HG02973 (cell line): ENCODE measurements at regions not wholly inside any gene's neighbourhood (a gene's known extent, or its start where the extent isn't known, plus 50 kb on each side); places are given as distances from the start of the nearest gene placed in this dataset.

Experiments
- ATAC-seq: cut with Tn5 transposase; IDR thresholded peaks from one replicate; pipeline ENCODE4 v1.9.1; 2021; ENCODE audit warnings: moderate library complexity; ENCODE audit not compliant: unreplicated experiment

GRCh38 chr10:108462005-108462404, 1297.5 kb upstream of the SORCS1 start:
- ATAC-seq = no peak

DNA sequence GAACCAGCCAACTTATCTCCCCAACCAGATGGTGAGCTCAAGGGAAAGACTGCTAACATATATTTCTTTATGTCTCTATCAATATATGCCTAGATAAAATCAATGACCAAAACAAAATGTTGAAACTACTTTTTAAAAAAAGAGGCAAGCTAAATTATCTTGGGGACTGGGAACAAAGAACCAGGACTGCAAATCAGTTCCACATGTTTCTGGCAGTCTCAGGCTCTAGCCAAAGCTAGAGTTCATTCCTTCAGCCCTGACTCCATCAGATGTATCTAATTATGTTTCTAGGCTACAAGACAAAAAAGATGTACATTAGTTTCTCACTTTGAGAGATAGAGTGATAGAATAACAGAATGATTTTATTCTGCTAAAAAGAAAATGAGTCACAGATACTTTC, 1290.3 kb upstream of the SORCS1 start:
- no peak for ATAC-seq

- no peak for ATAC-seq
Observed at GRCh38 chr10:108454224-108454623, 1289.7 kb upstream of the SORCS1 start.

GRCh38 chr10:108453166-108453565, 1288.7 kb upstream of the SORCS1 start:
- ATAC-seq = no peak

GRCh38 chr10:108452533-108452932, 1288.0 kb upstream of the SORCS1 start:
- no peak for ATAC-seq

DNA sequence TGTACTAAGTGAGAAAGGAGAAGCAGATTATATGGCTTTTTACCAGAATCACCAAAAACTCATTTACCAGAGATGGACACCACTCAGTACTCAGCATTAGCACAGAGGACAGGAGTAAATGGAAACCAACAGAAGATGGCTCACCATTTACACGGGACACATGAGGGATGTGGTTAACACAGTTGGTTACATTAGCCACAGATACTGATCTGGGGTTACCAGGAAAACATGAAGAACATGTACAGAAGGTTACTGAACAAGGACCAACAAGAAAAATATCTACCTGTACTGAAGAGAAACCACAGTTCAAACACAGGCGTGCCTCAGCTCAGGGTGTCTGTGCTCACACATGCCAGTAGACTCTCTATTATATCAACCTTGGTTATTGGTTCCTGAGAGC, 1285.8 kb upstream of the SORCS1 start:
- no peak for ATAC-seq

GRCh38 chr10:108445746-108446145, 1281.2 kb upstream of the SORCS1 start:
- no peak for ATAC-seq

DNA sequence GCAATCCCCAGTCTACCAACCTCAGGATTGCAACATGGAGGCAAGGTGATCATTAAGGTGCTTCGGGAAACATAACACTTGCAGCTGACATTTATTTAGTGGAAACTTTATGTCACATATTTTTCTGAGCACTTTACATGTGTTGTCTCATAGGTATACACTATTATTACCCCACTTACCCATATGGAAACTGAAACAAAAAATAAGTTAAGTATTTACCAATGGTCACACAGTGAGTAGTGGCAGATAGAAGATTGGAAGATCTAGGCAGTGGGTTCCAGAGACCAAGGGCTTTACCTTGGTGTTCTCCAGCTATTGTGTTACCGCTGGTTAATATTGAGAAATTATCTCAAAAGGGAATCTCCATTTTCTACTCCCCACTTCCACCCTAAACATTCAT, 1279.1 kb upstream of the SORCS1 start:
- peak; percentile 89 for ATAC-seq

DNA sequence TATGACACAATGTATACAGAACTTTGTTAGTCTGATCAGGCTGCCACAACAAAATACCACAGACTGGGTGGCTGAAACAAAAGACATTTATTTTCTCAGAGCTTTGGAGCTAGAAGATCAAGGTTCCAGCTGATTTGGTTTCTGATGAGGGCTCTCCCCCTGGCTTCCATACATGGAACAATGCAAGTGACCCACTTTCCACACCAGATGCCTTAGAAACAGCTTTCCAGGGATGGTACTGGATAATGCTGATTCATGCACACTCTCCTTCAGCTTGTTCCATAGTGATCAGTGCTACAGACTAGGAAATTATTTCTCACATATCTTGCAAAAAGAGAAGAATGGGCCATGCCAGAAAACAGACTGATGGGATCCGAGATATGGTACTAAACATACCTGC, 1274.9 kb upstream of the SORCS1 start:
- ATAC-seq = no peak

DNA sequence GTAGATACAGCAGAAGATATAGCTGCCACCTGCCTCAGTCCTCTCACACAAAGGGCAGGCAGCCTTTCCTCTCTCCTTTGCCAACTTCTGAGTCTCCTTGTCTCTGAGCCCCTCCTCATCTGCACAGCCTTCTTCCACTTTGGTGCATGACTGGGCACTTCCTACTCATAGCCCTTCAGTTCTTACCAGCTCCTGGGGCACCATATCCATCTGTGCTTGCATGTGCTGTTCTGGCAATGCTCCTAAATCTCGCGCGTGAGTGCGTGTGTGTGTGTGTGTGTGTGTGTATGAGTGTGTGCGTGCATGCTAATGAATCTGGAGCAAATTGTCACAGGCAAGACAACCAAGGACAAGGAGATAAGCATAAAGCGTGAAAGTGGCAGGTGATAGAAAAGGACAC, 1271.6 kb upstream of the SORCS1 start:
- no peak for ATAC-seq

DNA sequence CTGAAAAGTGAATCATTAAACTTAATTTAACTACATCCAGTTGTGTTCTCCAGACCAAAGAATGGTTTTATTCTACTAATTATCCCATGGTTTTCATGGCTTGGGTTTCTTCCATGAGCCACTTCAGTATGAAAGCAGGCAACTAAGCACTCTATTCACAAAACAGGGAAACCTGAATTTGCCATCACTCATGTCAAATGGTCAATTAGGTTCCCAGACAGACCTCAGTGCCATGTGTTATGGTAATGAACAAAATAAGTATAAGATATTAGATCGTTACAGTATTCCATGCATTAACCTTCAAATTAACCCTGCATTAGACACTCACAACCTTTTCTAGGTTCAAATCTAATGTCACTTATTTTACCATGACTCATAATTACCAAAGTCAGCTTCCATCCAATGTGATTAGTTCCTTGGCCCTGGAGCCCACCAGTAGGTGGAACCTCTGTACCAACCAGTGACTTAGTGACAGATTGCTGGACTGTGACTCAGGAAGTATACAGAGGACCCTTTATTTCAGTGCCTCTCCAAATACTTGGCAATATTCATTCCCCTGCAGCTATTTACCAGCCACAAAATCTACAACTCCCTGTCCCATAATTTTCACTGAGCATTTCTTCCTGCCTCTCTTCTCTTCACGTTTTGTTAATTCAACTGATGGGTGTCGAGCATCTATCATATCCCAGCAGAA, 1270.2 kb upstream of the SORCS1 start:
- no peak for ATAC-seq

- ATAC-seq = no peak
Observed at GRCh38 chr10:108427146-108427545, 1262.6 kb upstream of the SORCS1 start.

DNA sequence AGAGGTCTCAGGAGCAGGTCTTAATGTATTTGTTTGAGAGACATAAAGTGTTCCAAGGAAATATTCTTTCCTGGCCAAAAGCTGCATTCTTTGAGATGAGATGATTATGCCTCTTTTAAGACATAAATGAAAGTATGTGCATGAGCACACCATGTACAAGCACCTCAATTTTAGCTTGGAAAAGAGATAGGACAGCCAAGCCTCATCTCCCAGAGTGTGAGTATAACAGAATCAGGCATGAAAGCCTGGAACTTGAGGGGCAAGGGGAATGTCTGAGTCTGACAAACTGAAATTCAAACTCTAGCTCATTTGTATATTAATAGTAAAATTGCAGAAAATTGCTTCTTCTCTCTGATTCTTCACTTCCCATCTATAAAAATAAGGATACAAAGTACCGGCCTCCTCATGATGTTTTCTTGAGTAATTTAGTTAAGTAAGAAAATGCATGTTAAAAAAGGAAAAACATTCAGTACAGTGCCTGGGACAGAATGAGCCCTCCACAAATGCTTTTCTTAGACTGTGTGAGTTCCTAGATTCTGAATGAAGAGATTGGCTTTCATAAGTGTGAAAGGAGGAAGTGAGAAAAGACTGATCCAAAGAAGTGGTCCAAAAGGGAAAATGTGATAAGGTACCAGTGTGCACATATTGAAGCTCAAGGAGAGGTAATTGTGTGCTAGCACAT, 1260.9 kb upstream of the SORCS1 start:
- no peak for ATAC-seq

GRCh38 chr10:108424656-108425055, 1260.2 kb upstream of the SORCS1 start:
- ATAC-seq = no peak

GRCh38 chr10:108422286-108422685, 1257.8 kb upstream of the SORCS1 start:
- no peak for ATAC-seq

- ATAC-seq = no peak
Observed at GRCh38 chr10:108421266-108421665, 1256.8 kb upstream of the SORCS1 start.

DNA sequence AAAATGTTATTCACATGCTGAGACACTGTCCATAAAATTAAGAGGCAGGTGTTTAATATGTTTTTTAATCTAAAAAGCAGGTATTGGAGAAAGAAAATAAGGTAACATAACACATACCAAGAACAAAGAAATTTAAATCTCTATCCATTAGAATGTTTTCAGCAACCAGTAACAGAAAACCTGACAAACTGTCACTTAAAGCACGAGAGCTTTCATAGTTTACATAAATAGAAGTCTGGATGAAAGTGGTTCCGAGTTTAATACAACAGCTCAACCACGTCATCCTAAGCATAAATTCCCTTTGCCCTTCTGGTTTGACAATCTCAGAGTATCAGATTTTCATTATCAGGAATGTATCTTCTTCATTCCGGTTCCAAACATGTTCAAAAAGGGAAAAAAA, 1249.4 kb upstream of the SORCS1 start:
- no peak for ATAC-seq

DNA sequence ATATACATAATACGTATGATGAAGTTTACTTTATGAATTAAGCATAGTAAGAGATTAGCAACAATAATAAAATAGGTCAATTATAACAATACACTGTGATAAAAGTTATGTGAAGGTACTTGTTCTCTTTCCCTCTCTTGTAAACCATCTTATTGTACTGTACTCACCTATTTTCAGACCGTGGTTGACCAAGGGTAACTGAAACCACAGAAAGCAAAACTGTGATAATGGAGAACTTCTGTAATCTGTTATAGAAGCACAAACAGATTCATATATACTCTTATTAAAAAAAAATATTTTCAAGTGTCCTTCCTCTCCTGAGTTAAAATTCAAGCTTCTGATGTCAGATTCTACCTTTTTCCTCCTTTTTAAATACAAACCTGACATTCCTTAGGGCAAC, 1247.8 kb upstream of the SORCS1 start:
- no peak for ATAC-seq

DNA sequence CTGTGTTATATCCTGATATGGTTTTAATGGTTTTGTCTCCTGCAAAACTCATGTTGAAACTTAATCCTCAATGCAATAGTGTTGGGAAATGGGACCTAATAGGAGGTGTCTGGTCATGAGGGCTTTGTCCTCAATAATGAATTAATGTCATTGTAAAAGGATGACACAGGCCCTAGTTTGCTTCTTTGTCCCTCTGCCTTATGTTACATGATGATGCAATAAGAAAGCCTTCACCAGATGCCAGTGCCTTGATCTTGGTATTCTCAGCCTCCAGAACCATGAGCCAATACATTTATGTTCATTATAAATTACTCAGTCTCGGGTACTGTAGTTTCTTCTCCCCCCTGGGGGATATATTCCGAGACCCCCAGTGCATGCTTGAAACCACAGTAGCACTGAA, 1247.4 kb upstream of the SORCS1 start:
- ATAC-seq = no peak

DNA sequence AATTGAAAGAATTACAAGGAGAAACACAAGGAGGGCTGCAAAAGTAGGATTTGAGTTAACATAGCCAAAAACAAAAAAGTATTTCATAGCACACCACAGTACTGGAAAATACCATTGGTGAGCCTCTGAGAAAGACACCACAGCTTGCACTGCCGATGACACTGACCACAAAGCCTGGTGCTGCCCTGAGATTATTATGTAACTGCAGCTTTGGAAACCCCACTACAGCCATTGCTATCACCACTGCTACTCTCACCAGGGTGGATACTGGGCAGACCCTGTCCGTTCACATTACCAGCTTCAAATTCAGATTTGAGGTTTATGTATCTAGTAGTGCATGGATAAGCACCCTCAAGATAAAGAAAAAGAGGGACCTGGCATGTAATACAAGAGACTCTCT, 1246.7 kb upstream of the SORCS1 start:
- ATAC-seq = no peak

DNA sequence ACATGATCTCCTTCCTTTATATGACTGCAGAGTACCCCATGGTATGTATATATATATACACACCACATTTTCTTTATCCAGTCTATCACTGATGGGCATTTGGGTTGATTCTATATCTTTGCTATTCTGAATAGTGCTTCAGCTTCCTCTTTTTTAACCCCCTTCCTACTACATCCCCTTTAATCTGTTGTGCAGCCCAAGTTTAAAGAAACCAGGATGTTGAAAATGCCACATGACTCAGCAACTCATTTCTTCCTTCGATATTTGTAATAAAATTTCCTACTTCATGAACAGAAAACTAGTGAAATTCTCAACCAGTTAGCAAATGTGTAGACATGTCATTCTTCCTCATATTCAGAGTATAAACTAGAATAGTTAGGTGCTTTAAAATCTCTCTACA, 1245.7 kb upstream of the SORCS1 start:
- no peak for ATAC-seq

- ATAC-seq = no peak
Observed at GRCh38 chr10:108409306-108409705, 1244.8 kb upstream of the SORCS1 start.

DNA sequence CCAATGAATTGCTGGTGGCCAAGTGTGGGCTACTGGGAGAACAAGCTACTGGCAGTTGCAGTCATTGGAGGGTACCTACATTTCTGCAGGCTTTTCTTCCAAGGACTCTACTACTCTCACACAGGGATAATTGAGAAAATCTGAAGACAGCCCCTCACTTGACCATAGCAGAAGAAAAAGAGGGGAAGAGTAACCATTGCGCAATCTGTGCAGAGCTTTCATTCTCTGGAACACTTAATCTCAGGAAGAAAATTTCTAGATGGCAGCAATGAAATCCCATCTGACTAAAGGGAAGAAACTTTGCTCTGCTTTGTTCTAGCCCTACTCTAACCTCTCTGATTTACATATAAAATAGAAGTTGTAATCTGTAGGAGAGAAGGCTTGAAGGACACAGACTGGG, 1239.6 kb upstream of the SORCS1 start:
- no peak for ATAC-seq
